Activated T-cell treated with anti-CD3 and anti-CD28 coated beads, Interleukin-2, amount 50 U/mL, for 24 hours (primary cell): ENCODE measurements at regions not wholly inside any gene's neighbourhood (a gene's known extent, or its start where the extent isn't known, plus 50 kb on each side); places are given as distances from the start of the nearest gene placed in this dataset.

ENCODE experiments used
- DNase-seq: peaks from one replicate; pipeline ENCODE4 v3.0.0-alpha.2; 2020
- H3K27ac Mint-ChIP-seq: 2 replicates; pipeline ENCODE4 v1.8.0; 2020; ENCODE audit warnings: mild to moderate bottlenecking, mixed read lengths
- H3K27me3 Mint-ChIP-seq: 2 replicates; pipeline ENCODE4 v1.8.0; 2020; ENCODE audit warnings: mixed read lengths
- H3K36me3 Mint-ChIP-seq: 2 replicates; pipeline ENCODE4 v1.8.0; 2020; ENCODE audit warnings: low read depth, mixed read lengths
- H3K4me1 Mint-ChIP-seq: 2 replicates; pipeline ENCODE4 v1.8.0; 2020; ENCODE audit warnings: low read depth, mixed read lengths
- H3K4me3 Mint-ChIP-seq: 2 replicates; pipeline ENCODE4 v1.8.0; 2020; ENCODE audit warnings: mild to moderate bottlenecking, moderate library complexity, mixed read lengths
- H3K9me3 Mint-ChIP-seq: 2 replicates; pipeline ENCODE4 v1.8.0; 2020; ENCODE audit warnings: mixed read lengths

DNA sequence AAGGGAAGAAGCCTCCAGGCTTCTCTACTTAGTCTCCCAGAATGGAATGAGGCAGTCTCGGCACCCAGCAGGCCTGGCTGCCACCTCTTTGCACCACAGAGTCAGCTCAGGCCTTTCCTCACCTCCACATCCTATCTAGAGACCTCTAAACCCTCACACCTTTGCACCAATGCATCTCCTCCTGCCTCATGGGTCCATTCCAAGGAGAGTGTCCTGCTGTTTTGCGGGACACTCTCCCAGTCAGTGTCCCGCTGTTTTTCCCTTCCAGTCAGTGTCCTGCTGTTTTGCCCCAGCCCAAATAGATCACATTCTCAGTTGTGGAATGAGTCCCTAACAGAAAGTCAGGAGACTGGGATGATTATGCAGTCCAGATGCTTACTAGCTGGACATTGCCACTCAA, 185.6 kb upstream of the CAMK1G start:
- Mint-ChIP-seq H3K36me3 (no peaks in the 10 kb centered on the region), H3K27ac (no peak overlapping the region), H3K4me1 (no peaks in the 10 kb centered on the region), H3K9me3 (no peaks in the 10 kb centered on the region), H3K4me3 (no peak overlapping the region), H3K27me3 (peaks cover 30% of the 10 kb centered on the region)
- DNase-seq: no peak

DNA sequence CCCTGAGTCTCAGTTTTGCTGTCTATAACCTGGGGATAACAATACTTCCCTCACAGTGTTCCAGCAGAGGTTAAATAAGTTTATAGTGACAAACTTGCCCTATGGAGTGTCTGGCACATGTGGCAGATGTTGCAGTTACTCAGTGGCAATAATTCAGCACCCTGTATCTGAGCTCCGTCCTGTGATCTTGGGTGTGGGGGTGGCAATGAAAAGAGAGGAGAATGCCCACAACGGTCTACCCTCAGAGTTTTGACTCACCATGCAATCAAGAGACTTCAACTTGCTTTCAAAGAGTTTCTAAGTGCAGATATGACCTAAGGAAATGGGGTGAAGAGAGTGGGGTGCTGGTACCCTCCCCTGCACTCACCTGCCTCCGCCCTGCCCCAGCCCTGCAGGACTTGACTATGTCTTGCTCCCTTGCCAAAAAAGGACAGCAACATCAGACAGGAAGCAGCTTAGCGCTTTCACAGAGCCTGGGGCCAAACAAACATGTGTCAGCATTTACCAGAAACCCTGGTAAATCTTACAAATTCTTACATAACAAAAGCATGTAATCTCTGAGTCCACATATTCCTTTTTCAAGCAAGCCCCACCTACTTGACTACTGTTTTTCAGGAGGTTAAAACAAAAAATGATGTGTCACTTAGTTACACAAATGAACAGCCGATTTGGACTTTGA, 185.1 kb upstream of the CAMK1G start:
- no peaks in the 10 kb centered on the region for H3K4me1 Mint-ChIP-seq
- DNase-seq: no peak
- no peaks in the 10 kb centered on the region for H3K36me3 Mint-ChIP-seq
- no peak overlapping the region for H3K27ac Mint-ChIP-seq
- no peaks in the 10 kb centered on the region for H3K9me3 Mint-ChIP-seq
- peaks cover 27% of the 10 kb centered on the region for H3K27me3 Mint-ChIP-seq
- no peak overlapping the region for H3K4me3 Mint-ChIP-seq

DNA sequence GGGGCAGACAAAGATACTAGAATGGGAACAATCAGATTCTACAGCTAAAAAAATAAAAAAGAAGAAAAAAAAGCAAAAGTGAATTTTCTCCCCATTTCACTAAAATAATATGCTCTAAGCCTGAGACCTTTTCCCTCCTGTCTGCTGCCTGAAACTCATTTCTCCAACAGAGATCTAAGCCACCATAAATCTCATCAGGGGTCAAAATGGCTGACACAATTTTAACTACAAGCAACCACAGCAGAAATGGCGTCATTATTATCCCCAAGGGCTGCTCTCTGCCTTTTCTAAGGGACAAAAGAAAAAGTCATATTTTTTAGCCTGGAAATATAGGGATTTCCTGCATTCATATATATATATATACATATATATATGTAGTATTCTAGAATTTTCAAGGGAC, 183.7 kb upstream of the CAMK1G start:
- H3K27me3 Mint-ChIP-seq: peaks cover 23% of the 10 kb centered on the region
- no peaks in the 10 kb centered on the region for H3K36me3 Mint-ChIP-seq
- no peaks in the 10 kb centered on the region for H3K4me1 Mint-ChIP-seq
- H3K27ac Mint-ChIP-seq: no peak overlapping the region
- H3K4me3 Mint-ChIP-seq: no peak overlapping the region
- no peaks in the 10 kb centered on the region for H3K9me3 Mint-ChIP-seq
- no peak for DNase-seq

DNA sequence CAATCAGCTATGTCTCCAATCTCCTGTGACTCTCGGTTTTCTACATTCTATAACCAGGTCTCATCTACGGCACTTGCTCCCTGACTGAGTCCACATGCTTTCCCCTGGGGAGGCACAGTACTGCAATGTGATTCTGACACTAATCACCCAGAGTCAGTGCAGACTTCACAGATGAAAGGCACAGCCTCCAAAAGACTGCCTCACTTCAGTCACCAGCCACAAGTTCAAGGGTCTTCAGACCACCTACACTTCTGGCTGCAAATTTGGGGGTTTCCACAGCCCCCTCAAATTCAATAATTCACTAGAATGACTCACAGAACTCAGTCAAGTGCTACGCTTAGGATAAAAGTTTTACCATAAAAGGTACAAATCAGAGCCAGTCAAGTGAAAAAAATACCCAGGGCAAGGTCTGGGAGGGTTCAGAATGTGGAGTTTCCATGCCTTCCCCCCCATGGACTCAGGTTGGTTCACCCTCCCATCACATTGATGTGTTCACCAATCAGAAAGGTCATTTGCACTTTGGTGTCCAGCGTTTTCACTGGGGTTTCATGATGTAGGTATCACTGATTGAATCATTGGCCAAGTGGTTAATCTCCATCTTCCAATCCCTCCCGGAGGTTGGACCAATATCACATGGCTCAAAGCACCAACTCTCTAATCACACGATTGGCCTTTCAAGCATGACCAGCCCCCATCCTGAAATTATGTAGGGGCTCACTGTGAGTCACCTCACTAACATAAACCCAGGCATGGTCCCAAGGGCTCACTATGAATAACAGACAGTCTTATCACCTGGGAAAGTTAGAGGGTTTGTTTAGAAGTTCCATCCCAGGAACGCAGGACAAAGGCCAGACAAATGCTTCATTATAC, 182.9 kb upstream of the CAMK1G start:
- Mint-ChIP-seq H3K36me3 (no peaks in the 10 kb centered on the region), H3K4me1 (peaks cover 1% of the 10 kb centered on the region), H3K4me3 (no peak overlapping the region), H3K27me3 (peaks cover 15% of the 10 kb centered on the region), H3K27ac (no peak overlapping the region), H3K9me3 (no peaks in the 10 kb centered on the region)
- DNase-seq: no peak

DNA sequence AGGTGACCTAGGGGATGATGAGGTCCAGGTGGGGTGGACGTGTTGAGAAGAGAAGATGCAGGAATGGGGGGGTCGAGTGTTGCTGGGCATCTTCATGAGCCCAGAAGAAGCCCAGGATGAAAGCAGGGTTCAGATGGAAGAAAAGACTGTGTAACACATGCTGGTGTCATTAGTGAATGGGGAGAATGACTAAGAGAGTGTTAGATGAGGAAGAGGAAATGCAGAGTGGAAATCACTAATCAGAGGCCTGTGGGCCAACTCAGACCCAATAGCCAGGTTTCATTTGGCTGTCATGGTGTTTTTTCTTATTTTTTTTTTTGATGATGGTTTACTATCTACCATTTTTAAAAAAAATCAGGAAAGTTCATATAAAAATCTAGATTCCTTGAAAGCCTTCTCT, 180.8 kb upstream of the CAMK1G start:
- DNase-seq: no peak
- Mint-ChIP-seq H3K27me3 (peaks cover 8% of the 10 kb centered on the region), H3K36me3 (no peaks in the 10 kb centered on the region), H3K4me1 (peaks cover 1% of the 10 kb centered on the region), H3K4me3 (no peak overlapping the region), H3K27ac (no peak overlapping the region), H3K9me3 (no peaks in the 10 kb centered on the region)

DNA sequence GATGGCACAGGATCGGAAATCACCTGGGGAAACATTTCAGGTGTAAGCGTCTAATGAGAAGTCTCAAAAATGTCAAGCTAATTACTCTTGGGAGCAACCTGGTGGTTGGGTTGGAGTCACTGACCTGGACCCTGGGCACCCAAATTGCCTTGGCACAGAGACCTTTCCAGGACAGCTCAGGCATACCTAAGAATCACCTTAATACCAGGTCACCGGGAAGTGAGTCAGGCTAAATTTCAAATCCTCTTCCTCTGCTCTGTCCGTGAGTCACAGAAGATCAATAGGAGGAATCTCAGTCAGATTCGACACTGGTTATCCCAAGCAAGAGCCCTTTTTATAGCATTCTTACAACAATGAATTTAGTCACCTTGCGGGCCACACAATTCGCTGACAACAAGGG, 179.6 kb upstream of the CAMK1G start:
- H3K27me3 Mint-ChIP-seq: peaks cover 9% of the 10 kb centered on the region
- H3K27ac Mint-ChIP-seq: no peak overlapping the region
- no peak overlapping the region for H3K4me3 Mint-ChIP-seq
- H3K4me1 Mint-ChIP-seq: peaks cover 1% of the 10 kb centered on the region
- DNase-seq: no peak
- no peaks in the 10 kb centered on the region for H3K36me3 Mint-ChIP-seq
- H3K9me3 Mint-ChIP-seq: no peaks in the 10 kb centered on the region

DNA sequence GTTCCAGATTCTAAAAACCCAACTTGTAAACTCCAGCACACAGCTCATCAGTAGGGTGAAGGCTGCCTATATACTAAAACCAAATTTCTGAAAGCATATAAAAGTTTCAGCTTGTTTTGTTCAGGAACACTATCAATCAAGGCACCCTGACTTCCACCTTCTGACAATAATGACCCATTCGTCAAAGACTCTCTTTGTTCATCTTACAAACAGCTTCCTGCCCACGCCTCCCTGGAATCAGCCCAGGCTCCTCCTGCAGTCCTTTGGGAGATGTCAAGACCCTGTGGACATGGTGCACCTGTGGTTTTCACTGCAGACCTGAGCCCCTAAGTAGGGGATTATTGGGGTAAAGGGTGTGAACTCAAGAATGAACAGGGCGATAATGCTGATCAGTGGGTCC, 178.9 kb upstream of the CAMK1G start:
- Mint-ChIP-seq H3K27me3 (peaks cover 10% of the 10 kb centered on the region), H3K36me3 (no peaks in the 10 kb centered on the region), H3K27ac (no peak overlapping the region), H3K4me3 (no peak overlapping the region), H3K4me1 (peaks cover 1% of the 10 kb centered on the region), H3K9me3 (no peaks in the 10 kb centered on the region)
- no peak for DNase-seq

DNA sequence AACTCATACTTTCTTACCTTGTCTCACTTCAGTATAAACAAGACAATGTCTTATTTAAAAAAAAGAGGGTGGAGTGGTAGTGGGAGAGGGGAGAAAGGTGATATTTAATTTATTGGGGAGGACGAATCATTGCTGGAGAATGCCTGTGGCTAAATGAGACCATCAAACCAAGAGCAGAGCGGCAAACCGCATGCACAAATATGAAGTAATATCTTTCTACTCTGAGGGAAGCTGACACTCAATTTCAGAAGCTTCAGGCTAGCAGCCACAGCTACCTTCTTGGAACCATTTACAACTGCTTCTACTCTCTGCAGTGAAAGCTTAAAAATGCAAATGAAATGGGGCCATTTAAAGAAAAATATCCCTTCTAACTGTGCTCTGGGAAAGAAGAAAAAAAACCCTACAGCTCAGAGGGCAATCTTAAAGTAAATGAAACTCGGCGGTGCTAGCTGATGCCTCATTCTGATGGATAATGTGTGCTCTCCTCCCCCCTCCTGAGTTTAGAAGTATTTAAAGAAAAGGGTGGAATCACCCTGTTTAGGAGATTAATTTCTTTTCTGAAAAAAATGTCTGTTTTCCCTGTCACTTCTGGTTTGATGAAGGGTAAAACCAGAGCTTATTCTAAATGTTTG, 178.2 kb upstream of the CAMK1G start:
- no peak overlapping the region for H3K4me3 Mint-ChIP-seq
- no peaks in the 10 kb centered on the region for H3K9me3 Mint-ChIP-seq
- DNase-seq: no peak
- H3K27ac Mint-ChIP-seq: no peak overlapping the region
- no peaks in the 10 kb centered on the region for H3K36me3 Mint-ChIP-seq
- H3K27me3 Mint-ChIP-seq: peaks cover 13% of the 10 kb centered on the region
- H3K4me1 Mint-ChIP-seq: peaks cover 1% of the 10 kb centered on the region

DNA sequence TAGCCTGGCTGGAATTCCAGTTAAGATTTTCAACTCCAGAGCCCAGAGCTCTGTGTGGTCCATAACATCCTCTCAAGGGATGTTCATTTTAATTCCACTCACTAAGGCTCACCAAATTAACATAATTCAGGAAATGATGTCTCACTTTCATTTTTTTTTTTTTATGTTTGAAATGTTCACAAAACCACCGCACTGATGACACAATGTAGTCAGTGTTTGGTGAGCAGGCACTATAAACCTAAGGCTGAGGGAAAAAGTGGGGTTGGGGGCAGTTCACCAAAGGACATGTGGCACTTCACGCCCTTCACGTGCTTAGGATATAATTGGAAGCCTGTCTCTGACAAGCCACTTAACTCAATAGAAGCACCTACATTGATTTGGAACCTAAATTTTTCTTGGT, 177.3 kb upstream of the CAMK1G start:
- Mint-ChIP-seq H3K27me3 (peaks cover 18% of the 10 kb centered on the region), H3K9me3 (no peaks in the 10 kb centered on the region), H3K4me1 (peaks cover 1% of the 10 kb centered on the region), H3K4me3 (no peak overlapping the region), H3K36me3 (no peaks in the 10 kb centered on the region), H3K27ac (no peak overlapping the region)
- no peak for DNase-seq

DNA sequence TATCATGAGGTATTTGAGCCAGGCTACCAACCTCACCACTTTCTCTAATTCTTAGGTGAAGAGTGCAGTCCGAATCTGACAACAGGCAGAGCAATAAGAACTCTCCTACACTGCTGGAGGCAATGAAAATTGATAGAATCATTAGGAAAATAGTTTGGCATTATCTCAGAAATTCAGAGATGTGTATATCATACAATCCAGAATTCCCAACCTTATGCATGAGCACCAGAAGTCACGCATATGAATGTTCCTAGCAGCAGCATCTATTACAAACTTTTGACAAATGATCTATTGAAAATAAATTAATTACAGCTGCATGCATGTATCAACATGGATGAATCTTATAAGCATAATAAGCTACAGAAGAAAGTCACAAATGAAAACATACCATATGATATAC, 176.9 kb upstream of the CAMK1G start:
- Mint-ChIP-seq H3K36me3 (no peaks in the 10 kb centered on the region), H3K4me1 (peaks cover 1% of the 10 kb centered on the region), H3K9me3 (no peaks in the 10 kb centered on the region), H3K27me3 (peaks cover 22% of the 10 kb centered on the region), H3K27ac (no peak overlapping the region), H3K4me3 (no peak overlapping the region)
- DNase-seq: no peak

DNA sequence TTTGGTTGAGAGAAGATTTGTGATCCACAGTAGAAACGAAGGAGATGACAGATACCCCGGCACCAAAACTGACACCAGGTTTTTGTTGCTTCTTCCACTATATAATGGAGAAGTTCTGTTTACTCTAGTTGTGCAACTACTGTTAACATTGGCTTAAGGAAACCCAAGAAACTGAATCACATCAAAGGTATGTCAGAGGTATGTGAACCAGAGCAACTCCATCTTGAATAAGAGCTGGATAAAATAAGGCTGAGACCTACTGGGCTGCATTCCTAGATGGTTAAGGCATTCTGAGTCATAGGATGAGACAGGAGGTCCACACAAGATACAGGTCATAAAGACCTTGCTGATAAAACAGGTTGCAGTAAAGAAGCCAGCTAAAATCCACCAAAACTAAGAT, 173.7 kb upstream of the CAMK1G start:
- H3K4me3 Mint-ChIP-seq: no peak overlapping the region
- peaks cover 1% of the 10 kb centered on the region for H3K4me1 Mint-ChIP-seq

DNA sequence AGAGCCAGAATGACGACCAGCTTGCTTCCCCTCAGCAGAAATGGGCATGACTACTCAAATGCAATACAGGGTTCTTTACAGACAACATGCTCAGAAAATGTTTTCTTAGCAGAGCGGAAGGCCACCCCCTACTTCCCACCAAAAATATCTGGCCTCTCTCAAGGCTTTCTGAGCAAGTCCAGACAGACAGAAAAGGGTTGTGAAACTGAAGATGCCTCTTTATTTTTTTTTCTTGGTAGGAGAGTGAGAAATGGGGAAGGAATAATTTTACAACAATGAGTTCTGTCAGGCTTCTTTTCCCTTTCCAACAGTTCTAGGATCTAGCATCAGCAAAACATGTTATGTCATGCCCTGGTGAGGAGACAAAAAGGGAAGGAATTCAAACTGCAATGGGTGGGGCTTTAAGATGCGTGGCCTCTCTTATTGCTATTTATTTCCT, 172.0 kb upstream of the CAMK1G start:
- no peaks in the 10 kb centered on the region for H3K4me1 Mint-ChIP-seq
- no peak overlapping the region for H3K27ac Mint-ChIP-seq
- no peak for DNase-seq
- H3K27me3 Mint-ChIP-seq: peaks cover 45% of the 10 kb centered on the region
- no peaks in the 10 kb centered on the region for H3K36me3 Mint-ChIP-seq
- H3K4me3 Mint-ChIP-seq: no peak overlapping the region
- no peaks in the 10 kb centered on the region for H3K9me3 Mint-ChIP-seq

More for the DNA sequence above, 173.7 kb upstream of the CAMK1G start:
- no peak for DNase-seq
- H3K36me3 Mint-ChIP-seq: no peaks in the 10 kb centered on the region
- peaks cover 40% of the 10 kb centered on the region for H3K27me3 Mint-ChIP-seq
- no peak overlapping the region for H3K27ac Mint-ChIP-seq
- H3K9me3 Mint-ChIP-seq: no peaks in the 10 kb centered on the region

DNA sequence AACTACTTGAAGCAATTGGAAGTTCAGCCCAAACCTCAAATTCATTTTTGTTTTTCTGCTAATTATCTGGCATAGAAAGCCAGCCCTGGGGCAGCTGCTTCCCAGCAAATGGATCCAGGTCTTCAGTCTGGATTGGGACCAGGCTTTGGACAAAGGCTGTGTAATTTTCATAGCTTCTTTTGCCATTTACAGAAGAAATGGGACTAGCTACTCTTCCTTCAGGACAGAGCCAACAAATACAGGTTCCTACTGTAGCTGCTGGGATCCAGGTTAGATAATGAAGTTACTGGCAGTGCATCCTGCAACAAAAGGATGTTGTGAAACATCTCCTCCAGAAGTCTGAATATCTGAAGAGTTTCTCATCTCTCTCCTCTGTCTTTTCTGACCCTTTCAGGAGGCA, 171.5 kb upstream of the CAMK1G start:
- H3K4me1 Mint-ChIP-seq: no peaks in the 10 kb centered on the region
- no peak for DNase-seq
- H3K27ac Mint-ChIP-seq: no peak overlapping the region
- no peaks in the 10 kb centered on the region for H3K9me3 Mint-ChIP-seq
- H3K4me3 Mint-ChIP-seq: no peak overlapping the region
- H3K36me3 Mint-ChIP-seq: no peaks in the 10 kb centered on the region
- peaks cover 45% of the 10 kb centered on the region for H3K27me3 Mint-ChIP-seq

DNA sequence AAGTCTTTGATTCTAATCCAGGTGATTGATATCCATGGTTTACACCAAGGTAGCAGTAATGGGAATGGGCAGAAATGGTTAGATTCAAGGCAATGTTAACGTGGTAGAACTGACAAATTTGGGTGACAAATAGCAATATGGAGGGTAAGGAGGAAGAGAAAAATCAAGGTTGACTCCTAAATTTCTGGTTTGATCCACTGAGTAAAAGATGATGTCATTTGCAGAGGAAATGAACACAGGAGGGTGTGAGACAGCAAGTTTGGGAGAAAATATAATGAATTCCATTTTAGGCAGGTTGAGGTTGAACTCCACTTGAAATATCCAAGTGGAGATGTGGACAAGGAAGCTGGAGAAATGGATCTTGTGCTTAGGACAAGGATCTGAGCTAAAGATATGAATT, 170.9 kb upstream of the CAMK1G start:
- no peak for DNase-seq
- no peak overlapping the region for H3K27ac Mint-ChIP-seq
- no peaks in the 10 kb centered on the region for H3K4me1 Mint-ChIP-seq
- H3K9me3 Mint-ChIP-seq: no peaks in the 10 kb centered on the region
- no peak overlapping the region for H3K4me3 Mint-ChIP-seq
- H3K36me3 Mint-ChIP-seq: no peaks in the 10 kb centered on the region
- peaks cover 44% of the 10 kb centered on the region for H3K27me3 Mint-ChIP-seq

DNA sequence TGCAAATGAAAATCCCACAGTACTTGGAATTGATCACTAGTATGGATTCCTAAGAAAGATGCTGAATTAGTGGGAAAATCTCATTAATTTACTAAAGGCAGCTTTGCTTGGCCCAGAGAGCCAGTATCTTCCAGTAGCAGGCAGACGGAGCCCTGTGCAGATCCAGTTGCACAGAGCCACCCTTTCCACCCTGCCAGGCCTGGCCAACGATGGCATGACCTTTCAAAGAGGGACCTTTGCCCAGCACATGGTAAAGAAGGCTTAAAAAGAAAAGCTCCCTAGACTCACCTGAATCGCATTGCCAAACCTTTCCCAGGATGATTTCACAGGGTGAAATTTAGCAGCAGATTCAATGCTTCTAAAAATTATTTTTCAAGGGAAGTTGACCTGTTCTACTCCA, 170.5 kb upstream of the CAMK1G start:
- no peak overlapping the region for H3K27ac Mint-ChIP-seq
- peaks cover 42% of the 10 kb centered on the region for H3K27me3 Mint-ChIP-seq
- H3K4me3 Mint-ChIP-seq: no peak overlapping the region
- H3K4me1 Mint-ChIP-seq: no peaks in the 10 kb centered on the region
- no peaks in the 10 kb centered on the region for H3K9me3 Mint-ChIP-seq
- no peak for DNase-seq
- no peaks in the 10 kb centered on the region for H3K36me3 Mint-ChIP-seq
